BJ (cell line): ENCODE measurements at regions not wholly inside any gene's neighbourhood (a gene's known extent, or its start where the extent isn't known, plus 50 kb on each side); places are given as distances from the start of the nearest gene placed in this dataset.

Experiments used
- CTCF ChIA-PET: fragments of 350-600 bp; formaldehyde crosslinking; extraction: SDS; loops from one replicate; lab custom pipeline; 2021; ENCODE audit warnings: antibody characterized with exemption, inconsistent platforms; lab: Yijun Ruan, JAX
- POLR2A ChIA-PET: fragments of 300-600 bp; sonication (Branson Sonifier 250); formaldehyde crosslinking; extraction: SDS; loops from one replicate; lab custom pipeline; 2021; ENCODE audit warnings: antibody characterized with exemption; lab: Charles Lee
- DNase-seq: peaks from one replicate; pipeline ENCODE4 v3.0.0-alpha.2; 2011; ENCODE audit warnings: low read depth
- H3K27me3 ChIP-seq: 2 replicates; pipeline ENCODE4 v1.6.0; 2011; ENCODE audit warnings: low read length; ENCODE audit not compliant: control insufficient read depth, insufficient read depth
- H3K36me3 ChIP-seq: 2 replicates; pipeline ENCODE4 v1.5.1; 2011; ENCODE audit warnings: low read length; ENCODE audit not compliant: control insufficient read depth, insufficient read depth
- H3K4me3 ChIP-seq: 2 replicates; pipeline ENCODE4 v1.5.1; 2011; ENCODE audit warnings: low read depth, mild to moderate bottlenecking, control low read depth, low read length
- CTCF ChIP-seq: IDR thresholded peaks from 2 replicates; pipeline ENCODE4 v1.5.1; 2011; ENCODE audit warnings: low read depth, mild to moderate bottlenecking, control low read depth, inconsistent platforms, low read length, moderate library complexity; ENCODE audit not compliant: insufficient read depth

GRCh38 chr6:44717431-44717830 is 329.9 kb downstream of the CDC5L start:
- Histone ChIP-seq H3K27me3 (peaks cover 17% of the 10 kb centered on the region), H3K36me3 (no peaks in the 10 kb centered on the region), H3K4me3 (no peak overlapping the region)
- DNase-seq, result no peak
- POLR2A ChIA-PET, result no interaction called here
- TF ChIP-seq CTCF, result no peak
- CTCF ChIA-PET, result interaction anchor here (0.7 kb wide), 1 partner anchor 1372 kb away, joined by 3 read pairs; no protein-coding TSS in a partner anchor

- POLR2A ChIA-PET, result no interaction called here
- CTCF ChIA-PET, result interaction anchor here (1.3 kb wide), 1 partner anchor 66 kb away, joined by 3 read pairs; no protein-coding TSS in a partner anchor
- Histone ChIP-seq H3K27me3 (peaks cover 19% of the 10 kb centered on the region), H3K4me3 (no peak overlapping the region), H3K36me3 (no peaks in the 10 kb centered on the region)
- TF ChIP-seq CTCF, result no peak
- no peak for DNase-seq
Observed at GRCh38 chr6:44721954-44722578, 334.6 kb downstream of the CDC5L start.

- CTCF ChIA-PET, result interaction anchor here (0.8 to 1.3 kb wide), 2 partner anchors 67 to 410 kb away, joined by 3 read pairs; partner anchors contain the start of gene AARS2
- H3K27me3 ChIP-seq, result peaks cover 19% of the 10 kb centered on the region
- DNase-seq, result no peak
- H3K4me3 ChIP-seq, result no peak overlapping the region
- H3K36me3 ChIP-seq, result no peaks in the 10 kb centered on the region
- no peak for TF ChIP-seq CTCF
- POLR2A ChIA-PET, result interaction anchor here (0.6 kb wide), 1 partner anchor 747 kb away, joined by 3 read pairs; no protein-coding TSS in a partner anchor
Observed at GRCh38 chr6:44722736-44723135, 335.2 kb downstream of the CDC5L start.

GRCh38 chr6:44723439-44724197 is 336.1 kb downstream of the CDC5L start:
- H3K36me3 ChIP-seq, result no peaks in the 10 kb centered on the region
- no peak for DNase-seq
- H3K27me3 ChIP-seq, result peaks cover 22% of the 10 kb centered on the region
- no peak for TF ChIP-seq CTCF
- ChIA-PET POLR2A (interaction anchor here (0.6 kb wide), 1 partner anchor 746 kb away, joined by 3 read pairs; no protein-coding TSS in a partner anchor), CTCF (interaction anchor here (0.8 to 1.3 kb wide), 2 partner anchors 68 to 411 kb away, joined by 3 read pairs; partner anchors contain the start of gene AARS2)
- no peak overlapping the region for H3K4me3 ChIP-seq

GRCh38 chr6:44725070-44725469 is 337.6 kb downstream of the CDC5L start:
- Histone ChIP-seq H3K4me3 (no peak overlapping the region), H3K36me3 (no peaks in the 10 kb centered on the region), H3K27me3 (peaks cover 21% of the 10 kb centered on the region)
- DNase-seq, result no peak
- no peak for TF ChIP-seq CTCF
- POLR2A ChIA-PET, result no interaction called here
- CTCF ChIA-PET, result interaction anchor here (1.4 kb wide), 1 partner anchor 9 kb away, joined by 4 read pairs; no protein-coding TSS in a partner anchor
